Muscle layer of duodenum (tissue), 2 donors: ENCODE measurements at regions not wholly inside any gene's neighbourhood (a gene's known extent, or its start where the extent isn't known, plus 50 kb on each side); places are given as distances from the start of the nearest gene placed in this dataset.
"Not testable (repeated sequence)": the region's sequence is repeated elsewhere in the genome, so short reads cannot be mapped to it uniquely, and the experiment has no call there.

ENCODE experiments used
- H3K27ac ChIP-seq: one replicate; pipeline ENCODE4 v1.7.0; 2013; ENCODE audit warnings: mild to moderate bottlenecking, low read length
- H3K27me3 ChIP-seq: one replicate; pipeline ENCODE4 v1.7.0; 2013; ENCODE audit warnings: low read depth, mild to moderate bottlenecking, control low read depth, low read length
- H3K36me3 ChIP-seq, 2 donors: one replicate each; pipeline ENCODE4 v1.7.0; 2013; ENCODE audit warnings: low read length in 2 of 2, control low read depth in 1 of 2, mild to moderate bottlenecking in 1 of 2; ENCODE audit not compliant: insufficient read depth in 2 of 2, control insufficient read depth in 1 of 2
- H3K4me1 ChIP-seq, 2 donors: one replicate each; pipeline ENCODE4 v1.7.0; 2013; ENCODE audit warnings: low read length in 2 of 2, mild to moderate bottlenecking in 2 of 2, control low read depth in 1 of 2, moderate library complexity in 1 of 2; ENCODE audit not compliant: insufficient read depth in 2 of 2, control insufficient read depth in 1 of 2
- H3K4me3 ChIP-seq, 2 donors: one replicate each; pipeline ENCODE4 v1.7.0; 2013; ENCODE audit warnings: low read length in 2 of 2, low read depth in 1 of 2, mild to moderate bottlenecking in 1 of 2
- H3K9me3 ChIP-seq, 2 donors: one replicate each; pipeline ENCODE4 v1.7.0; 2013; ENCODE audit warnings: low read length in 2 of 2, control low read depth in 1 of 2, mild to moderate bottlenecking in 1 of 2; ENCODE audit not compliant: control insufficient read depth in 1 of 2
- donor health status: healthy.

GRCh38 chr6:120960761-120961160 lies 373.5 kb downstream of the TBC1D32 start:
- Histone ChIP-seq H3K27ac (no peak overlapping the region), H3K27me3 (no peaks in the 10 kb centered on the region), H3K9me3 (no peaks in the 10 kb centered on the region), H3K4me3 (no peak overlapping the region), H3K4me1 (no peaks in the 10 kb centered on the region), H3K36me3 (no peaks in the 10 kb centered on the region)

DNA sequence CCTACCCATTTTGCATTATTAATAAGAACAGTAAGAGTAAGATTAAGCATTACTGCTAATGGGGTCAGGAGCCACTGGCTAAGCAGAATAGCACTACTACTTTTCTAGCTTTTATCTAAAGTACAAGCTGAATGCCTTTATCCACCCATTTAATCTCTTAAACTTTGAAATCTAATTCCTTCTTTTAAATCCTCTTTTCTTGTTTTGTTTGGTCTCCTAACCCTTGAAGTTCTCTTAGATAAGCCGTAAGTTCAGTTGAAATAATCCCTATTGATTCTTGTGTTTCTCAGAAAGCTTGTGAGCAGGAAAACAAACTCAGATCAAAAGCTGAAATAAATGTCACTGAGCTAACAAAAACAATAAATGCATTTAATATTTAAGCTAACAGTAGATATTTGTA lies 380.2 kb downstream of the TBC1D32 start:
- Histone ChIP-seq H3K4me1 (no peaks in the 10 kb centered on the region), H3K9me3 (no peaks in the 10 kb centered on the region), H3K27me3 (no peaks in the 10 kb centered on the region), H3K4me3 (no peak overlapping the region), H3K27ac (no peak overlapping the region), H3K36me3 (no peaks in the 10 kb centered on the region)

DNA sequence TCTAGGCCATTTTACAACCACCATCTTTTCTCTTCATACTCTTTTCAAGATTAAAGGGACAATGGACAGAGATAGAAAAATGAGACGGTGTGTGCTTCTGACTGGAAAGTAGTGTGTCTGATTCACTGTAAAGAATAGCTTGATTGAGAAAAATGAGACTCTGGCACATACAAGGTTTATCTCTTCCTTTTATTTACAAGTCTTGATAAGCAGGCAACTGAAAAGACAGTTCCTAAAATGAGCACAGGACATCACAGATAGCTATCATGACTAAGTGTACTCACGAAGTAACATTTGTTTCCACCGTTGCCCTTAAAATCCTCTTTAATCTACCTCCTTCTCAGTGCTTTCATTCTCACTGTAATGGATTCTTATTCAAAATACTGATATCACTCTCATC lies 383.0 kb downstream of the TBC1D32 start:
- no peak overlapping the region for H3K4me3 ChIP-seq
- no peaks in the 10 kb centered on the region for H3K27me3 ChIP-seq
- no peaks in the 10 kb centered on the region for H3K36me3 ChIP-seq
- no peaks in the 10 kb centered on the region for H3K4me1 ChIP-seq
- H3K27ac ChIP-seq = no peak overlapping the region
- no peaks in the 10 kb centered on the region for H3K9me3 ChIP-seq

- H3K27ac ChIP-seq = no peak overlapping the region
- no peak overlapping the region for H3K4me3 ChIP-seq
- H3K27me3 ChIP-seq = no peaks in the 10 kb centered on the region
- no peaks in the 10 kb centered on the region for H3K36me3 ChIP-seq
- H3K4me1 ChIP-seq = no peaks in the 10 kb centered on the region
- no peaks in the 10 kb centered on the region for H3K9me3 ChIP-seq
These were observed 387.2 kb downstream of the TBC1D32 start for GRCh38 chr6:120947111-120947510.

GRCh38 chr6:120945905-120946594 lies 388.2 kb downstream of the TBC1D32 start:
- no peaks in the 10 kb centered on the region for H3K36me3 ChIP-seq

DNA sequence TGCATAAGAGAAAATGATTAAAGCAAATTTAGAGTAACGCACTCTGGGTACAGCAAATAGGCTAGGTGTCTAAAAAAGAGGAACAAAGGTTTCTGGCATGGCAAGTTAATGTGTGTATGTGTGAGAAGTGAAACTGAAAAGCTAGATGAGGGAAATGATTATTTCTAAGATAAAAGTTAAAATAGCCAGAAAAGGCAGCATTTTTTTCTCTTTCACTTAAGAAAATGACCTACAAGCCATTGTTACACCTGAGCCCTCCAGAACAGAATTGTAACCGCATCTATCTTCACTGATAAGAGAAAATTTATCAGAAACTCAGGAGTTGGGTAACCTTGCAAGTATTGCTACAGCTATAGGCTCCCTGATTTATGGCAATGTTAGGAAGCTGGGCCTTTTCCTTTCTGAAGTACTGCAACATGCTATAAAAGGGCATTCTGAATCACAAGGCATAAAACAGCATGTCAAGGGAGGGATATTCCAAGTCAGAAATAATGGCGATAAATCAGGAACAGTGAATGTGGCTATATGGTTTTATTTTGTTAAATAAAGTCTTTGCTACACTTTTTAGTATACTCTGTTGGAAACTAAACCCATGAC lies 395.3 kb downstream of the TBC1D32 start:
- Histone ChIP-seq H3K4me3 (no peak overlapping the region), H3K27ac (no peak overlapping the region), H3K27me3 (no peaks in the 10 kb centered on the region), H3K4me1 (no peaks in the 10 kb centered on the region), H3K36me3 (no peaks in the 10 kb centered on the region), H3K9me3 (no peaks in the 10 kb centered on the region)

More at GRCh38 chr6:120945905-120946594, 388.2 kb downstream of the TBC1D32 start:
- Histone ChIP-seq H3K9me3 (no peaks in the 10 kb centered on the region), H3K27ac (no peak overlapping the region), H3K4me1 (no peaks in the 10 kb centered on the region), H3K27me3 (no peaks in the 10 kb centered on the region), H3K4me3 (no peak overlapping the region)

- no peak overlapping the region for H3K4me3 ChIP-seq
- H3K36me3 ChIP-seq = no peaks in the 10 kb centered on the region
- H3K4me1 ChIP-seq = no peaks in the 10 kb centered on the region
- no peaks in the 10 kb centered on the region for H3K27me3 ChIP-seq
- no peak overlapping the region for H3K27ac ChIP-seq
- no peaks in the 10 kb centered on the region for H3K9me3 ChIP-seq
These were observed 396.0 kb downstream of the TBC1D32 start for GRCh38 chr6:120938164-120938875.

DNA sequence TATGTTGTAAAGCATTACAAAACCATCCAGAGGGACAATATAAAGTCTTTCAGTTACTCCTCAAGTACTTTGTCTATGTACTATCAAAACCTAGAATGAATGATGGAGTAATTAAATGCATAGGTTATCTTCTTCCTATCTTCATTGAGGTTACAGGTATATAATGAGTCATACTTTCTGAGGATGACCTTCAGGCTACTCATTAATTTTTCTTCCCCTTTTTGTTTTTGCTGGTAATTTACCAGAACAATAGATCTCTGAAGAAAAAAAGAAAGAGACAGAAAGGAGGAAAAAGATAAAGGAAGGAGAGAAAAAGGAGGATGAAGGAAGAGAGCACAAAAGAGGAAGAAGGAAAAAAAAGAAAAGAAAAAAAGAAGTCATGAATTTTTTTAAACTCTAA lies 398.4 kb downstream of the TBC1D32 start:
- H3K27ac ChIP-seq = no peak overlapping the region
- no peak overlapping the region for H3K4me3 ChIP-seq
- H3K36me3 ChIP-seq = no peaks in the 10 kb centered on the region
- no peaks in the 10 kb centered on the region for H3K4me1 ChIP-seq
- H3K27me3 ChIP-seq = no peaks in the 10 kb centered on the region
- no peaks in the 10 kb centered on the region for H3K9me3 ChIP-seq

- no peaks in the 10 kb centered on the region for H3K9me3 ChIP-seq
- no peak overlapping the region for H3K27ac ChIP-seq
- H3K4me1 ChIP-seq = no peaks in the 10 kb centered on the region
- H3K27me3 ChIP-seq = no peaks in the 10 kb centered on the region
- no peak overlapping the region for H3K4me3 ChIP-seq
- no peaks in the 10 kb centered on the region for H3K36me3 ChIP-seq
These were observed 399.3 kb downstream of the TBC1D32 start for GRCh38 chr6:120935016-120935415.

DNA sequence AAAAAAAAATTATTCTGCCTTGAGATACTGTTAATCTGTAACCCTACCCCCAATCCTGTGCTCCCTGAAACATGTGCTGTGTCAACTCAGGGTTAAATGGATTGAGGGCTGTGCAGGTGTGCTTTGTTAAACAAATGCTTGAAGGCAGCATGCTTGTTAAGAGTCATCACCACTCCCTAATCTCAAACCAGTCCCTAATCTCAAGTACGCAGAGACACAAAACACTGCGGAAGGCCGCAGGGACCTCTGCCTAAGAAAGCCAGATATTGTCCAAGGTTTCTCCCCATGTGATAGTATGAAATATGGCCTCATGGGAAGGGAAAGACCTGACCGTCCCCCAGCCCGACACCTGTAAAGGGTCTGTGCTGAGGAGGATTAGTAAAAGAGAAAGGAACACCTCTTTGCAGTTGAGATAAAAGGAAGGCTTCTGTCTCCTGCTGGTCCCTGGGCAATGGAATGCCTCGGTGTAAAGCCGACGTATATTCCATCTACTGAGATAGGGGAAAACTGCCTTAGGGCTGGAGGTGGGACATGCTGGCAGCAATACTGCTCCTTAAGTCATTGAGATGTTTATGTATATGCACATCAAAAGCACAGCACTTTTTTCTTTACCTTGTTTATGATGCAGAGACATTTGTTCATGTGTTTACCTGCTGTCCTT lies 402.6 kb downstream of the TBC1D32 start:
- H3K27me3 ChIP-seq, H3K4me3 ChIP-seq, H3K9me3 ChIP-seq, H3K36me3 ChIP-seq, H3K27ac ChIP-seq, H3K4me1 ChIP-seq: not testable (repeated sequence)

DNA sequence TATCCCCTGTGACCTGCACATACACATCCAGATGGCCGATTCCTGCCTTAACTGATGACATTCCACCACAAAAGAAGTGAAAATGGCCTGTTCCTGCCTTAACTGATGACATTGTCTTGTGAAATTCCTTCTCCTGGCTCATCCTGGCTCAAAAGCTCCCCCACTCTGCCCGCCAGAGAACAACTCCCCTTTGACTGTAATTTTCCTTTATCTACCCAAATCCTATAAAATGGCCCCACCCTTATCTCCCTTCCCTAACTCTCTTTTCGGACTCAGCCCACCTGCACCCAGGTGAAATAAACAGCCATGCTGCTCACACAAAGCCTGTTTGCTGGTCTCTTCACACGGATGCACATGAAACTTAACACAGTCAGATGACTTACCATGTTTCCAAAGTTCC lies 403.8 kb downstream of the TBC1D32 start:
- not testable (repeated sequence) for H3K27me3 ChIP-seq, H3K9me3 ChIP-seq, H3K36me3 ChIP-seq, H3K27ac ChIP-seq, H3K4me1 ChIP-seq, H3K4me3 ChIP-seq
